Vagina (tissue), 2 donors: ENCODE measurements at regions not wholly inside any gene's neighbourhood (a gene's known extent, or its start where the extent isn't known, plus 50 kb on each side); places are given as distances from the start of the nearest gene placed in this dataset.

ENCODE experiments used
- CTCF ChIP-seq, 3 experiments: fragments of 450-650 bp in 2 of 3; fragments of 200-600 bp in 1 of 3; sonication (generic) in 1 of 3; IDR thresholded peaks; one replicate each; pipeline ENCODE4 v1.5.1; 2017 to 2019; ENCODE audit warnings: antibody characterized with exemption in 3 of 3, mild to moderate bottlenecking in 2 of 3, moderate library complexity in 2 of 3
- POLR2AphosphoS5 ChIP-seq, 2 donors: sonication (generic); formaldehyde crosslinking; IDR thresholded peaks; one replicate each; pipeline ENCODE4 v1.9.0; 2017; ENCODE audit warnings: antibody characterized with exemption in 2 of 2, mild to moderate bottlenecking in 2 of 2, low read depth in 1 of 2; ENCODE audit not compliant: insufficient read depth in 1 of 2

- TF ChIP-seq POLR2AphosphoS5 (IDR thresholded peaks at IDR 0.05; ENCODE audit: insufficient read depth in 1 of 2, low read depth in 1 of 2) (no peak), CTCF (IDR thresholded peaks at IDR 0.05) (no peak)
Measured at GRCh38 chr9:97243606-97244005, 63.9 kb upstream of the CCDC180 start.
